ENCODE measurements at regions not wholly inside any gene's neighbourhood (a gene's known extent, or its start where the extent isn't known, plus 50 kb on each side); places are given as distances from the start of the nearest gene placed in this dataset.

- TF ChIP-seq CTCF (IDR thresholded peaks at IDR 0.05) = no peak
- TF ChIP-seq ZFX (IDR thresholded peaks at IDR 0.05; ENCODE audit: borderline replicate concordance) = no peak
Observed at GRCh38 chr13:93080166-93080565, 146.4 kb upstream of the GPC6 start.

Measured in 22Rv1 (cell line).